ENCODE measurements at regions not wholly inside any gene's neighbourhood (a gene's known extent, or its start where the extent isn't known, plus 50 kb on each side); places are given as distances from the start of the nearest gene placed in this dataset.

DNA sequence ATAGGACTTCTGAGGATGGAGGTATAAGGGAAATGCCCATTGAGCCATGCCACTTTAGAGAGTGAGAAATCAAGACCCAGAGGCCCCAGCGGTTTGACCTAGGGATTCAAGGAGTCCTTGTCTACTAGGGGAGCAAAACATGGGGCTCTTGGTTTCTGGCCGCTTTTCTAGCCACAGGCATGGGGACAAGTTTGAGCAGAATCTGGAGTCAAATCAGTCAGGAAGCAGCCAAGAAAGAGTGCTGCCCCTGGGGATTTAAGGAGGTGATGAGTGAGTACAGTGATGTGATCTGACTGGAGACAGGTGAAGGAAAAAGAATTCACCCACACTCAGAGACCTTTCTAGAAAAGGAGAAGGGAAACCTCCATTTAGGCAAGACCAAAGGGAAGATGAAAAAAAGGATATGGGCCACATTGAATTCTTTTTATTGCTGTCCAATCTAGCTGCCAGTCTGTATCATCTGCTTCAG lies 244.0 kb upstream of the TBC1D5 start (continued):
- TF ChIP-seq, protein P1, sequence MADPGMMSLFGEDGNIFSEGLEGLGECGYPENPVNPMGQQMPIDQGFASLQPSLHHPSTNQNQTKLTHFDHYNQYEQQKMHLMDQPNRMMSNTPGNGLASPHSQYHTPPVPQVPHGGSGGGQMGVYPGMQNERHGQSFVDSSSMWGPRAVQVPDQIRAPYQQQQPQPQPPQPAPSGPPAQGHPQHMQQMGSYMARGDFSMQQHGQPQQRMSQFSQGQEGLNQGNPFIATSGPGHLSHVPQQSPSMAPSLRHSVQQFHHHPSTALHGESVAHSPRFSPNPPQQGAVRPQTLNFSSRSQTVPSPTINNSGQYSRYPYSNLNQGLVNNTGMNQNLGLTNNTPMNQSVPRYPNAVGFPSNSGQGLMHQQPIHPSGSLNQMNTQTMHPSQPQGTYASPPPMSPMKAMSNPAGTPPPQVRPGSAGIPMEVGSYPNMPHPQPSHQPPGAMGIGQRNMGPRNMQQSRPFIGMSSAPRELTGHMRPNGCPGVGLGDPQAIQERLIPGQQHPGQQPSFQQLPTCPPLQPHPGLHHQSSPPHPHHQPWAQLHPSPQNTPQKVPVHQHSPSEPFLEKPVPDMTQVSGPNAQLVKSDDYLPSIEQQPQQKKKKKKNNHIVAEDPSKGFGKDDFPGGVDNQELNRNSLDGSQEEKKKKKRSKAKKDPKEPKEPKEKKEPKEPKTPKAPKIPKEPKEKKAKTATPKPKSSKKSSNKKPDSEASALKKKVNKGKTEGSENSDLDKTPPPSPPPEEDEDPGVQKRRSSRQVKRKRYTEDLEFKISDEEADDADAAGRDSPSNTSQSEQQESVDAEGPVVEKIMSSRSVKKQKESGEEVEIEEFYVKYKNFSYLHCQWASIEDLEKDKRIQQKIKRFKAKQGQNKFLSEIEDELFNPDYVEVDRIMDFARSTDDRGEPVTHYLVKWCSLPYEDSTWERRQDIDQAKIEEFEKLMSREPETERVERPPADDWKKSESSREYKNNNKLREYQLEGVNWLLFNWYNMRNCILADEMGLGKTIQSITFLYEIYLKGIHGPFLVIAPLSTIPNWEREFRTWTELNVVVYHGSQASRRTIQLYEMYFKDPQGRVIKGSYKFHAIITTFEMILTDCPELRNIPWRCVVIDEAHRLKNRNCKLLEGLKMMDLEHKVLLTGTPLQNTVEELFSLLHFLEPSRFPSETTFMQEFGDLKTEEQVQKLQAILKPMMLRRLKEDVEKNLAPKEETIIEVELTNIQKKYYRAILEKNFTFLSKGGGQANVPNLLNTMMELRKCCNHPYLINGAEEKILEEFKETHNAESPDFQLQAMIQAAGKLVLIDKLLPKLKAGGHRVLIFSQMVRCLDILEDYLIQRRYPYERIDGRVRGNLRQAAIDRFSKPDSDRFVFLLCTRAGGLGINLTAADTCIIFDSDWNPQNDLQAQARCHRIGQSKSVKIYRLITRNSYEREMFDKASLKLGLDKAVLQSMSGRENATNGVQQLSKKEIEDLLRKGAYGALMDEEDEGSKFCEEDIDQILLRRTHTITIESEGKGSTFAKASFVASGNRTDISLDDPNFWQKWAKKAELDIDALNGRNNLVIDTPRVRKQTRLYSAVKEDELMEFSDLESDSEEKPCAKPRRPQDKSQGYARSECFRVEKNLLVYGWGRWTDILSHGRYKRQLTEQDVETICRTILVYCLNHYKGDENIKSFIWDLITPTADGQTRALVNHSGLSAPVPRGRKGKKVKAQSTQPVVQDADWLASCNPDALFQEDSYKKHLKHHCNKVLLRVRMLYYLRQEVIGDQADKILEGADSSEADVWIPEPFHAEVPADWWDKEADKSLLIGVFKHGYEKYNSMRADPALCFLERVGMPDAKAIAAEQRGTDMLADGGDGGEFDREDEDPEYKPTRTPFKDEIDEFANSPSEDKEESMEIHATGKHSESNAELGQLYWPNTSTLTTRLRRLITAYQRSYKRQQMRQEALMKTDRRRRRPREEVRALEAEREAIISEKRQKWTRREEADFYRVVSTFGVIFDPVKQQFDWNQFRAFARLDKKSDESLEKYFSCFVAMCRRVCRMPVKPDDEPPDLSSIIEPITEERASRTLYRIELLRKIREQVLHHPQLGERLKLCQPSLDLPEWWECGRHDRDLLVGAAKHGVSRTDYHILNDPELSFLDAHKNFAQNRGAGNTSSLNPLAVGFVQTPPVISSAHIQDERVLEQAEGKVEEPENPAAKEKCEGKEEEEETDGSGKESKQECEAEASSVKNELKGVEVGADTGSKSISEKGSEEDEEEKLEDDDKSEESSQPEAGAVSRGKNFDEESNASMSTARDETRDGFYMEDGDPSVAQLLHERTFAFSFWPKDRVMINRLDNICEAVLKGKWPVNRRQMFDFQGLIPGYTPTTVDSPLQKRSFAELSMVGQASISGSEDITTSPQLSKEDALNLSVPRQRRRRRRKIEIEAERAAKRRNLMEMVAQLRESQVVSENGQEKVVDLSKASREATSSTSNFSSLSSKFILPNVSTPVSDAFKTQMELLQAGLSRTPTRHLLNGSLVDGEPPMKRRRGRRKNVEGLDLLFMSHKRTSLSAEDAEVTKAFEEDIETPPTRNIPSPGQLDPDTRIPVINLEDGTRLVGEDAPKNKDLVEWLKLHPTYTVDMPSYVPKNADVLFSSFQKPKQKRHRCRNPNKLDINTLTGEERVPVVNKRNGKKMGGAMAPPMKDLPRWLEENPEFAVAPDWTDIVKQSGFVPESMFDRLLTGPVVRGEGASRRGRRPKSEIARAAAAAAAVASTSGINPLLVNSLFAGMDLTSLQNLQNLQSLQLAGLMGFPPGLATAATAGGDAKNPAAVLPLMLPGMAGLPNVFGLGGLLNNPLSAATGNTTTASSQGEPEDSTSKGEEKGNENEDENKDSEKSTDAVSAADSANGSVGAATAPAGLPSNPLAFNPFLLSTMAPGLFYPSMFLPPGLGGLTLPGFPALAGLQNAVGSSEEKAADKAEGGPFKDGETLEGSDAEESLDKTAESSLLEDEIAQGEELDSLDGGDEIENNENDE (IDR thresholded peaks at IDR 0.05; ENCODE audit: insufficient replicate concordance, low read length): no peak

Data from H1 (cell line).